ENCODE measurements at regions not wholly inside any gene's neighbourhood (a gene's known extent, or its start where the extent isn't known, plus 50 kb on each side); places are given as distances from the start of the nearest gene placed in this dataset.

DNA sequence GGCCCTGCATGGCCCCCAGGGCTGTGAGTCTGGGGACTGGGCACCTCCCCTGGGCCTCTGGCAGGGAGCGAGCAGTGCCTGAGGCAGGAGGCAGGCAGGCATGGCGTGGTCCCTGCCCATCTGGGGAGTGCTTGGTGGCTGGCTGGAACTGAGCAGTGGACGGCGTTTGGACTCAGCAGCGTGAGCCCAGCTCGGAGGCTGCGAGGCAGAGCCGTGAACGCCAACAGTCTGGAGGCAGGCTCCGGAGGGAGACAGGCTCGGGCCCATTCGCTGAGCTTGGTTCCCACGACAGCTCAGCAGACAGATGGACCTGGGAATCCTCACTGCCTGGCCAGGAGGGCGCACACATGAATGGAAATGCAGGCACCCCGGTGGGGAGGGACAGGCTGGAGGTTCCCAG is 160.7 kb upstream of the POU3F1 start:
- CTCF ChIA-PET, result no interaction called here
- Mint-ChIP-seq H3K36me3 (ENCODE audit: insufficient read depth, unreplicated experiment) (no peaks in the 10 kb centered on the region), H3K27me3 (ENCODE audit: unreplicated experiment) (peaks cover 54% of the 10 kb centered on the region), H3K27ac (ENCODE audit: unreplicated experiment) (no peak overlapping the region), H3K4me1 (ENCODE audit: low read depth, unreplicated experiment) (no peaks in the 10 kb centered on the region), H3K4me3 (ENCODE audit: low read depth, unreplicated experiment) (no peak overlapping the region), H3K9me3 (ENCODE audit: low read depth, unreplicated experiment) (no peaks in the 10 kb centered on the region)
- DNase-seq, result no peak
- intact Hi-C loops (cut with micrococcal nuclease; ENCODE audit: unreplicated experiment), result no loop called here
- TF ChIP-seq, protein P1, sequence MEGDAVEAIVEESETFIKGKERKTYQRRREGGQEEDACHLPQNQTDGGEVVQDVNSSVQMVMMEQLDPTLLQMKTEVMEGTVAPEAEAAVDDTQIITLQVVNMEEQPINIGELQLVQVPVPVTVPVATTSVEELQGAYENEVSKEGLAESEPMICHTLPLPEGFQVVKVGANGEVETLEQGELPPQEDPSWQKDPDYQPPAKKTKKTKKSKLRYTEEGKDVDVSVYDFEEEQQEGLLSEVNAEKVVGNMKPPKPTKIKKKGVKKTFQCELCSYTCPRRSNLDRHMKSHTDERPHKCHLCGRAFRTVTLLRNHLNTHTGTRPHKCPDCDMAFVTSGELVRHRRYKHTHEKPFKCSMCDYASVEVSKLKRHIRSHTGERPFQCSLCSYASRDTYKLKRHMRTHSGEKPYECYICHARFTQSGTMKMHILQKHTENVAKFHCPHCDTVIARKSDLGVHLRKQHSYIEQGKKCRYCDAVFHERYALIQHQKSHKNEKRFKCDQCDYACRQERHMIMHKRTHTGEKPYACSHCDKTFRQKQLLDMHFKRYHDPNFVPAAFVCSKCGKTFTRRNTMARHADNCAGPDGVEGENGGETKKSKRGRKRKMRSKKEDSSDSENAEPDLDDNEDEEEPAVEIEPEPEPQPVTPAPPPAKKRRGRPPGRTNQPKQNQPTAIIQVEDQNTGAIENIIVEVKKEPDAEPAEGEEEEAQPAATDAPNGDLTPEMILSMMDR (IDR thresholded peaks at IDR 0.05; ENCODE audit: unreplicated experiment), result no peak
- BruUV-seq (replicated peaks), result no TSS peak

DNA sequence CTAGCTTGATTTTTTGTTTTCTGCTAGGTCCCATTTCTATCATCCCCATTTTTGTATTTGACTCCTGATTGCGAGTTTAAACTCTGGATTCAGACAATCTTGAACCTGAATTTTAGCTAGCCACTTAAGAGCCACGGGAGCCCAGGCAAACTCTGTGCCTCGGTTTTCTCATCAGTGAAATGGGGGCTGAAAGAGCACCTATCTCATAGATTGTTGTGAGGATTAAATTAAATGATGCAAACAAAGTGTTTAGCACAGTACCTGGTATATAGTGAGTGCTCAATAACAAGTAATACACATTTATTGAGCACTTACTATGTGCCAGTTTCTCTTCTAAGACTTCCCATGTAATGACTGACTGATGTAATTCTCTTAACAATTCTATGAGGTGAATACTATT is 158.1 kb upstream of the POU3F1 start:
- intact Hi-C loops (cut with micrococcal nuclease; ENCODE audit: unreplicated experiment), result no loop called here
- no peak overlapping the region for H3K27ac Mint-ChIP-seq (ENCODE audit: unreplicated experiment)
- H3K4me1 Mint-ChIP-seq (ENCODE audit: low read depth, unreplicated experiment), result no peaks in the 10 kb centered on the region
- BruUV-seq (replicated peaks), result no TSS peak
- no peak overlapping the region for H3K4me3 Mint-ChIP-seq (ENCODE audit: low read depth, unreplicated experiment)
- TF ChIP-seq, protein P1 (IDR thresholded peaks at IDR 0.05; ENCODE audit: unreplicated experiment), result no peak
- H3K9me3 Mint-ChIP-seq (ENCODE audit: low read depth, unreplicated experiment), result no peaks in the 10 kb centered on the region
- CTCF ChIA-PET, result no interaction called here
- H3K27me3 Mint-ChIP-seq (ENCODE audit: unreplicated experiment), result peaks cover 36% of the 10 kb centered on the region
- H3K36me3 Mint-ChIP-seq (ENCODE audit: insufficient read depth, unreplicated experiment), result no peaks in the 10 kb centered on the region
- DNase-seq, result no peak

DNA sequence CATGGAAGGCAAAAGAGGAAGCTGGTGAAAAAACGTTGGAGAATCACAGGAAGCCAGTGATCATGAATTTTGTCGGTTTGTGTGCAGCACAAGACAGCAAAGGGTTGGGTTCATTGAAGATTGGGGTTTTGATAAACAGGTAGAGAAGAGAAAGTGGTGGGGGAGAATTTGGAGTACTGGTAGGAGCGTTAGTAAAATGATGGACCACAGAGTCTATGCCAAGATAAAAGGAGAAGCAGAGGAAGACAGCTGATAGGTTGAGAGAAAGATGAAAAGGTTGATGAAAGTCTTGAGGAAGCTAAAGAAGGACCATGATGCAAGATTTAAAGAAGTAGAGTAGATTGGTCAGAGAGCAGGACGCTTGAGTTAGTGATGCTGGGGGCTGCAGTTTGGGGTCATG is 156.8 kb upstream of the POU3F1 start:
- no peak for DNase-seq
- Mint-ChIP-seq H3K9me3 (ENCODE audit: low read depth, unreplicated experiment) (no peaks in the 10 kb centered on the region), H3K4me1 (ENCODE audit: low read depth, unreplicated experiment) (no peaks in the 10 kb centered on the region), H3K27me3 (ENCODE audit: unreplicated experiment) (peaks cover 35% of the 10 kb centered on the region), H3K27ac (ENCODE audit: unreplicated experiment) (no peak overlapping the region), H3K36me3 (ENCODE audit: insufficient read depth, unreplicated experiment) (no peaks in the 10 kb centered on the region), H3K4me3 (ENCODE audit: low read depth, unreplicated experiment) (no peak overlapping the region)
- TF ChIP-seq, protein P1 (IDR thresholded peaks at IDR 0.05; ENCODE audit: unreplicated experiment), result no peak
- intact Hi-C loops (cut with micrococcal nuclease; ENCODE audit: unreplicated experiment), result no loop called here
- BruUV-seq (replicated peaks), result no TSS peak
- CTCF ChIA-PET, result no interaction called here

DNA sequence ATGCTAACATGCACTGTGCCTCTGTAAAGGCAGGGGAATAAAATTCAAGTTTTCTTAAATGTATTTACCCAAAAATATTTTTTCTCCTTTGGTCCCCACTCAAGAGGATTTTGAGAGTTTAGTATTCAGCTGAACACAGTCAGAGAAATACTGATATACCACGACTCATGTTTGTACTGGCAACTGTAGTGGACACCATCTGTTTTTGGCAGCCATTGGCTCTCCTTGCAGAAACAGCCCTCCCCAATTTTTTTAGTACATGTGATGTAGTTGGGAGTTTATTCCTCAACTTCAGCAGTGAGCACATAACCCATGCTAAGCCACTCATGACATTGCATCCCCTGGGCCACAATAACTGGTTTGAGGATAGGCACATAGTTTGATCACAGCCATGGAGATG is 154.8 kb upstream of the POU3F1 start:
- DNase-seq, result no peak
- no peak overlapping the region for H3K4me3 Mint-ChIP-seq (ENCODE audit: low read depth, unreplicated experiment)
- H3K27me3 Mint-ChIP-seq (ENCODE audit: unreplicated experiment), result peaks cover 32% of the 10 kb centered on the region
- H3K27ac Mint-ChIP-seq (ENCODE audit: unreplicated experiment), result no peak overlapping the region
- no TSS peak for BruUV-seq (replicated peaks)
- intact Hi-C loops (cut with micrococcal nuclease; ENCODE audit: unreplicated experiment), result no loop called here
- H3K36me3 Mint-ChIP-seq (ENCODE audit: insufficient read depth, unreplicated experiment), result no peaks in the 10 kb centered on the region
- TF ChIP-seq, protein P1 (IDR thresholded peaks at IDR 0.05; ENCODE audit: unreplicated experiment), result no peak
- CTCF ChIA-PET, result no interaction called here
- H3K4me1 Mint-ChIP-seq (ENCODE audit: low read depth, unreplicated experiment), result no peaks in the 10 kb centered on the region
- no peaks in the 10 kb centered on the region for H3K9me3 Mint-ChIP-seq (ENCODE audit: low read depth, unreplicated experiment)

DNA sequence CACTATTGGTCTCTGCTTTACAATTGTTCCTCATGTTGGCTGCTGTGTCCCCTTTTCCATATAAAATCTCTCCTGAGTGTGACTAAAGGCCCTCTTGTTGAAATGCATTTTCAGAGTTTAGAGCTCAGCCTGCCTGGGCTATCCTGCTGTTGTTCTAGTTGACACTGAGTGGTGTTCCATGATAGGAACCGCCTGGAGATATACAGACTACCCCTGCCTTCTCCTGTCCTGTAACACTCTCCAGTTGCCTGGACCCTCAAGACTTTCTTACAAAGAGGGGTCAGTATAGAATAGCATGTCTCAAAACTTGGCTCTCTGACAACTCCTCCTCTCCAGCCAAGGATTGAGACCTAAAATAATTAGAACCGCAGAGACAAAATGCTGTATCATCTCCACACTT is 152.0 kb upstream of the POU3F1 start:
- peaks cover 48% of the 10 kb centered on the region for H3K27me3 Mint-ChIP-seq (ENCODE audit: unreplicated experiment)
- no peaks in the 10 kb centered on the region for H3K9me3 Mint-ChIP-seq (ENCODE audit: low read depth, unreplicated experiment)
- no TSS peak for BruUV-seq (replicated peaks)
- no peaks in the 10 kb centered on the region for H3K4me1 Mint-ChIP-seq (ENCODE audit: low read depth, unreplicated experiment)
- intact Hi-C loops (cut with micrococcal nuclease; ENCODE audit: unreplicated experiment), result no loop called here
- no peak overlapping the region for H3K27ac Mint-ChIP-seq (ENCODE audit: unreplicated experiment)
- CTCF ChIA-PET, result no interaction called here
- H3K36me3 Mint-ChIP-seq (ENCODE audit: insufficient read depth, unreplicated experiment), result no peaks in the 10 kb centered on the region
- TF ChIP-seq, protein P1 (IDR thresholded peaks at IDR 0.05; ENCODE audit: unreplicated experiment), result no peak
- no peak overlapping the region for H3K4me3 Mint-ChIP-seq (ENCODE audit: low read depth, unreplicated experiment)
- DNase-seq, result no peak

Data from Calu3 (cell line).